HG03159 (cell line): ENCODE measurements at regions not wholly inside any gene's neighbourhood (a gene's known extent, or its start where the extent isn't known, plus 50 kb on each side); places are given as distances from the start of the nearest gene placed in this dataset.

Experiments
- ATAC-seq: cut with Tn5 transposase; IDR thresholded peaks from one replicate; pipeline ENCODE4 v1.9.1; 2021; ENCODE audit warnings: mild to moderate bottlenecking, moderate library complexity; ENCODE audit not compliant: unreplicated experiment

DNA sequence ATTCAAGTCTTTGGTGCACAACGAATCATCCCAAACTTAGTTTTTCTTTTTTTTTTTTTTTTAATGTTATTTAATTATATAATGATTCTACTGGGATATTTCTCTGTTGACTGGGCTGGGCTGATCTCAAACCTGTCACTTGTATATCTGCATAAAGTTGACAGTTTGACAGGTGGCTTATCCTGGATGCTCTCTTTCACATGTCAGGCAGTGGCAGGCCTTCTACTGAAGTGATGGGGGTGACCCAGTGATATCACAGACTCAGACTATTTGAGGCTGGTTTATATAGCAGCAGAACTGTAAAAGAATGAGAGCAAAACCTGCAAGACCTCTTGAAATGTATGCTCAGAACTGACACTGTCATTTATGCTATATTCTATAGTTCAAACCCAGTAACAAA is 1813.5 kb upstream of the CDH6 start:
- no peak for ATAC-seq

DNA sequence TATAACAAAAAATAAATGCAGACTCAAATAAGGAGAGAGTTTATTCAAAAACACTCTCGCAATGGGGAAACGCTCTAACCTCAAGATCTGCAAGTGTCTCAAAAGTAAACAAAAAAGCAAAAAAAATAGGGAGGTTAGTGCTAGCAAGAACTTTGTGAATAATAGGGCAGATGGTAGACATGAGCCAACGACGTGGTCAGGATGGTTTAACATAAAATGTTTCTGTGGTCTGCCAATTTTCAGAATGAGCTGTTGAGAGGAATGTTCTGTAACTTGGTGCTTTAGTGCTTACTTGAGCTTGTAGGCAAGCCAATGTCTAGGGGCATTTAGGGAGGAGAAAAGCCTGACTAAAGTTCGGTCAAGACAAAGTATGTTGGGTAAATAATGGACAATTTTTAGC is 1813.9 kb upstream of the CDH6 start:
- no peak for ATAC-seq

DNA sequence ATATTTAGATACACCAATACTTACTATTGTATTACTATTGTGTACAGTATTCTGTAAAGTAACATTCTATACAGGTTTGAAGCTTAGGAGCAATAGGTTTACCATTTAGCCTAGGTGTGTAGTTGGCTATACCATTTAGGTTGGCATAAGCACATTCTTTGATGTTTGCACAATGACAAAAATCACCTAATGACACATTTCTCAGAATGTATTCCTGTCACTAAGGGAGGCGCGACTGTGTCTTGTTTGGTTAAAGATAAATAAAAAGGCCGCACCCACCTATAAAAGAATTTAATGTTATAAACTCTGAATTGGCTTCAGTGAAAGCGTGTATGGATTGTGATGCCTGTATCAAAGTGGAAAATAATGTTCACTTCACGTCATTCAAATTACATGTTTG is 1815.4 kb upstream of the CDH6 start:
- no peak for ATAC-seq

DNA sequence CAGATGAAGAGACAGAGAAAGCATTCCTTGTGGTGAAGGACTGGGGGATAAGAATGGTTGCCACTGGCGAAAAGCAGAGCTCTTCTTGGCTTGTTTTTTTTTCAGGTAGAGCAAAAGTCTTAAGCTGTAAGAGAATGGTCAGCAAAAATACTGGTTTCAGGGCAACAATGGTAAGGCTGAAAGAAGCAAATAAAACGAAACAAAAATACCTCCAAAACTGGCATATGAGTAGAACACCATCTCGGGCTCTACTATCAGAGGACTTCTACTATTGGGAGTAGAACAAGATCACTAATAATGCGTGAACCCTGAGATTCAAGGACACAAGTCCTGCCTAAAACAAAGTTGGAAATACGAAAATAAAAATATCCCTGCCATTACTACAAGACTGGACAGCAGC is 1823.2 kb upstream of the CDH6 start:
- ATAC-seq, result no peak

DNA sequence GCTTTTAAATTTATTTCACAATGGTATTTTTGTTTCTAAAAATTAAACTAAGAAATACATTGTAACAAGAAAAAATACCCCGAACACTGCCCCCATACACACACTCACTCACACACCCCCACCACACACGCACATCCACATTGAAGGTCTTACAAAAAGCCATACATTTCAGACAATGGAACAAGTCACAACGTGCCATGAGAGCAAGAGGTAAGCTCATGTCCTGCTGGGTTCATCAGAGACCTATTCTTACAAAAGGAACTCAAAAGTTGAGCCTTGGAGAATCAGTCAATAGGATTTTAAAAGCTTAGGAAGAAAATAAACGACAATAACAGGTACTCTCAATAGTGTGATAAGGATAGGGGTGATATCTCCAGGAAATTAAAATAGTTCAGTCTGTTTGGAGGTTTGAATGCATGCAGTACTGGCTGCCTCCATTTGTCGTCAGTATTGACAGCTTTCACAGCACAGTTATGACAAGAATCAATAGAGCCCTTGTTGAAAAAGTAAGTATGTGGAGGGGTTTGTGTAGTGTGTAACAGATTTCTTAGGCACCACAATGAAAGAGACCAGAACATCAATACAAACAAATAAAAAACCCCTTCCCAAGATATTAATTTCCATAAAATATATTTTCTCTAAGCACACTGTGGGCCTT is 1826.2 kb upstream of the CDH6 start:
- ATAC-seq, result no peak

DNA sequence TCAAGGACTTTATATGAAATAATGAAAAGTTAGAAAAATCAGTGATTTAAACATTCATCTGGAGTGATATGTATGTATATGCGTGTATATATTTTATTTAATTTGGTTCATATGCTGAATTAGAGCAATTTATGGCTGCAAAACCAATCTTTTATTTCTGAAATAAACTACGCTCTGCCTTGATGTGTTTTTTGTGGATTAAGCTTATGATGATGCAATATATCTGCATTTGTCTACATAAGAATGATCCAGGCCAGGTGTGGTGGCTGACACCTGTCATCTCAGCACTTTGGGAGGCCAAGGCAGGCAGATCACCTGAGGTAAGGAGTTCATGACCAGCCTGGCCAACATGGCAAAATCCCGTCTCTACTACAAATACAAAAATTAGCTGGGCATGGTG is 1842.3 kb upstream of the CDH6 start:
- no peak for ATAC-seq

DNA sequence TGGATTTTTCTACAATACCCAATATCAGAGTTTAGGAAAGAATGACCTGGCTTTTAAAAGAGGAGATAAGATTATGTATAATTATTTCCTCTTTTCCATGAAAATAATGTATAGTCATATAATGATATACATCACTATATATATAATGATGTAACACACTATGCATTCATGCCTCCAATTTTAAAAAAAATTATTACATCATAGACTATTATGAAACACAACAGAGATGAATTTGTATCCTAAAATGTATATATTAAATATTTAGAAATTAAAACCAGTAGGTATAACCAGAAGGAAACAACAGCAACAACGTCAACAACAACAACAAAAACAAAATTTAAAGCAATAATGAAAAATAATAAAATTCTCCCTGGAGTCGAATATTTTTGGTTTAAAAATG is 1856.5 kb upstream of the CDH6 start:
- no peak for ATAC-seq

DNA sequence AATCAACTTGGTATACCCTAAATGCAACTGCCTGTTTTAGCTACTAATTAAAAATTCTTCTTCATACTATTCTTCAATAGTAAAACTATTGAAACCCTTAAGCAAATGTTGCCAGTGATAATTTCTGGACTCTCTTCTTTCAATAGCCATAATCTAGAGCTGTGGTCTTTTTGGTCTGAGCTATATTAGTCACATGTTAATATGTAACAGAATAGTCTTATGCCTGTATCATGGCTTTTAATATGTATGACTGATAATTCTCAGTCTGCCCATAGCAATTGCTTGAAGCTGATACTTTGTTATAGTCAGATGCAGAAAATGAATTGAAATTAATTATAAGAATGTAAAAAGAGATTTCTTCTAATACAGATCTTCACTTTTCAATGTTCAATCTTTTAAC is 1871.9 kb upstream of the CDH6 start:
- no peak for ATAC-seq

DNA sequence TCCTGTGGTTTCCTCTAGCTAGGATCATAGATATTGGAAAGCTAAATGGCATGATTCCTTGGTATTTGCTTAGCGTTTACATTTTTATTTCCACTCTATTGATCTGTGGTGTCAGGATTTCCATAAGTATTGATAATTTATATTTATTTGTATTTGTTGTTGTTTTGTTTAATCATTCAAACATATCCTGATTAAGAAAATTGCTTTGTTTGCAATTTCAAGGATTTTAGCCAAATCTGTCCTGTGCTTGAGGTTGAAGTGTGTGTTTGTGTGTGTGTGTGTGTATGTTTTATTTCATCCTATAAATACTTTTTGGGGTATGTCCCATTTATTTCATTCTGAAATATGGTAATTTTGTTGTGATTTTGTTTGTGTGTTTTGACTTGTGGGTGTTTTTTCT is 1884.1 kb upstream of the CDH6 start:
- ATAC-seq, result no peak

DNA sequence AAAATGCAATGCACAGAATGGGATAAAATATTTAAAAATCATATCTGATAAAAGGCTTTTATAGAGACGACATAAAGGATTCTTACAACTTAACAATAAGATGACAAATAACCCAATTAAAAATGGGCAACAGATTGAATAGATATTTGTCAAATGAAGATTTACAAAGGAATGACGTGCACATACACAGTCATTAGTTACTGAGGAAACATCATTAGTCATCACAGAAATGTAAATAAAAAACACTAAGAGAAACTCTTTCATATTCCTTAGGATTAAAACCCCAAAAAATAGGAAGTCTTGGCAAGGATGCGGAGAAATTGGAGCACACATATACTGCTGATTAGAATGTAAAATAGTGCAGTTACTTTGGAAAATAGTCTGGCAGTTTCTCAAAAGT is 1886.0 kb upstream of the CDH6 start:
- ATAC-seq, result no peak

DNA sequence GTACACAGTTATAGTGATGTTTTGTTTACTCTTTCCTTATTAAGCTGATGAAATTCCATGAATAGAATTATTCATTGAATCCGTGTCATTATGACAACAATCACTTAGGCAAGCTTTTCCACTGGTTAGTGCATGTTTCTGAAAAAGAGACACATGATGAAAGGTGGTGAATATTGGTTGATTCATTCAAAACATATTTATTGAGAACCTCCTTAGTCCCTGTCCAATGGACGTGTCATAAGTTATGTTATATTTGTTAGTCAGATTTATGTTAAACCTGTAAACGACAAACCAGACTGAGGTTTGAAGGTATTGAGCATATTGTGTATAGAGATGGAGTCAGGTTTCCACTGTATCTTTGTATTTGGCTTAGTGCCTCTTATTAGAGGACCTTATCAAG is 1888.9 kb upstream of the CDH6 start:
- ATAC-seq, result no peak

DNA sequence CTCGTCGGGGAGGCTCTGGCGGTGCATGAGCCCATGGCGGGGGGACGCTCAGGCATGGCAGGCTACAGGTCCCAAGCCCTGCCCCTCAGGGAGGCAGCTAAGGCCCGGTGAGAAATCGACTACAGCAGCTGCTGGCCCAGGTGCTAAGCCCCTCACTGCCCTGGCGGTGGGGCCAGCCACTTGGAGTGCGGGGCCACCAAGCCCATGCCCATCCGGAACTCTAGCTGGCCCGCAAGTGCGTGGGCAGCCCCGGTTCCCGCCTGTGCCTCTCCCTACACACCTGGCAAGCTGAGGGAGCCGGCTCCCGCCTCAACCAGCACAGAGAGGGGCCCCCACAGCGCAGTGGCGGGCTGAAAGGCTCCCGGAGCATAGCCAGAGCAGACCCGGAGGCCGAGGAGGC is 1896.9 kb upstream of the CDH6 start:
- no peak for ATAC-seq

DNA sequence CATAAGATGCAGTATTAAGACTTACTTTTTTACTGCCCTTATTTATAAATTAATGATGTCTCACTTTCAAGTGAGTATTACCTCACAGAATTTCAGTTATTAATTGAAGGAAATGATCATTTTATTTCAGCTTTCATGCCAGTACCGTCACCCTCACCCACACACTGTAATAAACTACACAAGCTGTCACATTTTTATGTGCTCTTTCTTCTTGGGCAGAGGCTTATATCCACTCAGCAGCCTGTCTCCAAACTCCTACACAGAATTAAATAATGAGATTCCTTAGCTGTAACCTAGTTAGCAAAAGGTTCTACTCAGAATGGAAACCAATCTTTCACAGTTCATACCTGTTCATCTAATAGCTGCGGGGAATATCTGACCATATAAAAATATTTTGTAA is 1915.8 kb upstream of the CDH6 start:
- no peak for ATAC-seq

DNA sequence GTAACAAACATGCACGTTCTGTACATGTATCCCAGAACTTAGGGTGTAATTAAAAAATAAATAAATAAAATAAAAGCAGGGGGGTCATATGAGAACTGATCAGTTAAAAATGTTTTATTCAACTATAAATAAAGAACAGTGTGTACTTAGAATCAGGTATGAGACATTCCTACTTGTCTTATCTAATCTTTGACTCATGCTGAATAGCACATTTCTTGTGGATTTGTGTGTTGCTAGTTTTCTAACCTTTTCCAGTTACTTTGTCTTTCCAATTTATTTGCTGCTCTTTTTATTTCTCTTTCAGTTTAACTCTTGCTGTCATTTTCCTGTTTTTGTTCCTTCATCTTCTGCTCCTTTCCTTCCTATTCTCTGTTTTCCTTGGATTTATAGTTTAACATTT is 1917.1 kb upstream of the CDH6 start:
- no peak for ATAC-seq

DNA sequence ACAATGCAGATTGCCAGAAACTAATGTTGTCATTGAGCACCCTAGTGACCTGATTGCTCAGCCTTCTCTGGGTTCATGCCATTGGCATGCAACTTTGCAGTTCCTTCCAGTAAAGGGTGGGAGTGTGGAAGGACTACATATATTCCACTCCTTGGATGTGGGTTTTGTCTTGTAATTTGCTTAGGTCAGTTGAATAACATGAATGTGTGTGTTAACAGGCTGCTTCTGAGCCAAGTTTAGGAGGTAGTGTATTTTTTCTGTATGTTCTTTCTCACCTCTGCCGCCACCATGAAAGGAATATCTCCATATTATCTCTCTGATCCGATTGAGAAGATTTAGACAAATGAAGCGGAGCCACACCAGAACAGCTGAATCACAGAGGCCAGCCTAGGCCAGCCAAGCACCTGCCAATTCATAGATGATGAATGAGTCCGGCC is 1929.6 kb upstream of the CDH6 start:
- ATAC-seq, result no peak

DNA sequence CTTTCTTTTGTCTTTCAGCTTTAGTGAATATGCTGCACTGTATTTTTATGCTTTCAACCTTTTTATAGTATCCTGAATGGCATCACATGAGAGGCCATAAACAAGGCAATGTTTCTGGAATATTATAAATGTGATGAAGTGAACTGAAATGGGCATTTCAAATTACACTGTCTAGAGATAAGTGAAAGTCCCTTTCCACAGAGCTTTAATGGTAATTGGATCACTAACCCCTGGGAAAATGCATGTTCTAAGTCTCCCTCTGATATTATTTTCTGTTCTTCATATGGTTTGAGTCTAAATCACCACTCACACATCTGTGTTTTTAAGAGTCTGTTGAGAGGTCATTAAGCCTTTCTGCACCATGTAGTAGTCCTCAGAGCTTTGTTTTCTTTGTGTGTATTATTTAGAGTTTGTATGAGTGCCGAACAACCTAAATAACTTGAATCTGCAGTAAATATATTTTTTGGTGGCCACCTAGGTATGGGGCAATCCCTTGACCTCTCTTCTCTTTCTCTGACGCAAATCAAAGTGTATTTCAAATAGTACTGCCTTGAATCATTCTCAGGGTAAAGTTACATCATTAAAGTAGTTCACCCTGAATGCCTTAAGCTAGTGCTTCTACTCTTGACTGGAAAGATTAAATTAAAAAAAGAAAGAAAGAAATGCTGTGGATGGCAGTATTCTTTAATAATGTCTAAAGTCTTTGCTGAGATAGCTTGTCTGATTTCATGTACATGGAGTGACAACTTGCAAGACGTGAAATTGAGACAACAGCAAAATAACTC is 1931.0 kb upstream of the CDH6 start:
- ATAC-seq, result no peak

DNA sequence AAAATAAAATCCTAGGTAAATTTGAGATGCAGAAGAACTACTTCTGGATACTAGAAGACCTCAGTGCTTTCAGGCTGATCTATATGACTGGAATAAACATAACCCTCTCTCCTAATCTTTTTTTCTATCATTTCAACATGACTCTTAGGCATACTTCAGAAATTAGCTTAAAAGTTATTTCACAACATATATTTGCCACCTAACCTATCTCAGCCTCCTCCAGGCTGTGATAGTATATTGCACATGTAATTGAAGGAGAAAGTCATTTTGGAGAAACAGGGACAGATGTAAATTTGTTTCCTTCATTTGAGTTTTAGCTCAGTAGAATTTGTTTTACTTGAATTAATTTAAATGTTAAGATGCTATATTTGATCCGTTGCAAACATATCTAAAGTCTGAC is 1932.3 kb upstream of the CDH6 start:
- ATAC-seq, result no peak

DNA sequence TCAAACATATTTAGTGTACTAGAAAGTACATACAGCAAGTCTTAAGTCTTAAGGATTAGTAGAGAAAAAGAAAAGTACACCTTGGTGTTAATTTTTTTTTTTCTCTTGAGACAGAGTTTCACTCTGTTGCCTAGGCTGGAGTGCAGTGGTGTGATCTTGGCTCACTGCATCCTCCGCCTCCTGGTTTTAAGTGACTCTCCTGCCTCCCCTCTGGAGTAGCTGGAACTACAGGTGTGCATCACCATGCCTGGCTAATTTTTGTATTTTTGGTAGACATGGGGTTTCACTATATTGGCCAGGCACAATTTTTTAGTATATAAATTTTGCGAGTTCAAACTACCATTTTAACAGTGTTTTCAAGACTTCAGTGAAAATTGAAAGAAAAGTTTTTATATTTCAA is 1941.1 kb upstream of the CDH6 start:
- no peak for ATAC-seq

DNA sequence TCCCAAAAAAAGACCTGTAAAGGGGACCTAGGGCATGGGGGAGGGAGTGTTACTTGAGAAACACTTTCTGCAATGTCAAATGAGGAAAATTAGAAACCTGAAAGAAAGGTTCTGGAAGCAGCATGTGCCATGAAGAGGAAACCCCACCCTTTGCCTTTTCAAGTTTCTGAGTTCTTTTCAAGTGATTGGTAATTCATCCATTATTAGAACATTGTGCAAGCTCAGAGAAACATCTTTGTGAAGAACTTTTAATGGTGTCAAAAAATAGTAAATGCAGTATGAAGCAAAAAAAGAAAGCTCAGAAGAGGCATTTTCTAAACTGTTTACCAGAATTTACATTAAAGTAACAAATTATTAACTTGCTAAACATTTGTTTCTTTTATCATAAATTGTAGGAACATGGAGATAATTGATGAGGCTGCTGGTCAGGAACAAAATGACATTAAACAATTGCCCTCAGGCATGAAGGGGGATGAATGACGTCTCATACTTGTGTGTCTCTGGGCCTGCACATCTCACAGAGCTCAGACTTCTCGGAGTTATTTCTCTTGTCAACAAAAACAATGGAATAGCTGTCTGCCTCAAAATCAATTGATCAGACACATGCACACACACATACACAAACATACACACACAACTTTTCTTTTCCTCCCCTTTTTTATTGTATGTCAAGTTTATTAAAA is 1946.0 kb upstream of the CDH6 start:
- no peak for ATAC-seq

DNA sequence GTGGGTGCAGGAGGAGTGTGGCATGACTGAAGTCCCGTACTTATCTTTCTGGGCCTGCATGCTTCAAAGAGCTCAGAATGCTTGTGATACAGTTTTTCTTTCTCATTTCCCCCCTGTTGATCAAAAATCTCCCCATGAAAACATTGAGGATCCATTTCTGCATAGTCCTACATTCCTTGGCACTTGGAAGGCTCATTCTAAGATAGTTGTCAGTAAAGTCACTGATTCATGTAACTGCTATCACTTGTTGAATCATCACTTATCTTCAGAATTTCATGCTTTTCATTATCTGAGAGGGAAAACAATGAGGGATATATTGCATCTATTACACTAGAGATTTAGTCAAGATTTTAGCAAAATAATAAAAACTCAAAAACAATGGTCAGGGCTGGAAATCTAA is 1953.1 kb upstream of the CDH6 start:
- ATAC-seq, result no peak

DNA sequence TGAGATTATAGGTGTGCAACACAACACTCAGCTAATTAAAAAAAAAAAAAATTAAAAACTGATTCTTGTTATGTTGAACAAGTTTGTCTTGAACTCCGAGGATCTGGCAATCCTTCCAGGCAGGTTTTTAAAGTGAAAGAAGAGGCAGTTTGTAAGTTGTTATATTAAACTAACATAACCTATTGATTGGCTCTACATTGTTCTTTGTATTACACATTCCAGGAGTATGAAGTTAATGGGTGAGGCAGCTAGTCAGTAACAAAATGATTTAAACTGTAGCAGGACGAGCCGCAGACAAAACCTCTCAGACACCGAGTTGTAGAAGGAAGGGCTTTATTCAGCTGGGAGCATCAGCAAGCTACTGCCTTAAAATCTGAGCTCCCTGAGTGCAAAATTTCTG is 1953.9 kb upstream of the CDH6 start:
- no peak for ATAC-seq

DNA sequence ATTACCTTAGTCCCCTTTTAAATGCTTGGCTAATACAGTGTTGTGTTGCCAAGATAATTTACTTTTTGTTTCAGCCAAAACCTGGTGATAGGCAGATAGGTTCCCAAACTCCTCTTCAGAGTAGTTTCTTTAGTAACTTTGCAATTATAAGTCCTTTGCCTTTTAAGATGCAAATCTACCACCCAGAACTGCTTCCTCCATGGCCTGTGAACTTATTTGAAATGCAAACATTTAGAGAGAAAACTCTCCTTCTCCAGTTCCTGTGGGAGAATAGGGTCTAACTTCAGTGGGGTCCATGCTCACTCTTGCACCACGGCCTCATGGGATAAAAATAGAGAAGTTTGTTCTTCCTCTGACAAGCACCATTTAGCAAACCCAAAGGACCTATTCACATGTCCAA is 1955.4 kb upstream of the CDH6 start:
- no peak for ATAC-seq
